SK-N-MC (cell line): ENCODE measurements at regions not wholly inside any gene's neighbourhood (a gene's known extent, or its start where the extent isn't known, plus 50 kb on each side); places are given as distances from the start of the nearest gene placed in this dataset.

Experiments used
- FOXP2 ChIP-seq: optimal IDR thresholded peaks from 2 replicates; pipeline ENCODE3; 2011; ENCODE audit warnings: mild to moderate bottlenecking, moderate library complexity; ENCODE audit not compliant: insufficient read depth; ENCODE audit errors: extremely low read length, control extremely low read depth
- POLR2AphosphoS5 ChIP-seq: IDR thresholded peaks from 2 replicates; pipeline ENCODE4 v1.6.1; 2012; ENCODE audit warnings: mild to moderate bottlenecking, low read depth, low read length, borderline replicate concordance

- no peak for TF ChIP-seq POLR2AphosphoS5
- TF ChIP-seq FOXP2: no peak
Measured at GRCh38 chr18:57853133-57853532, 50.0 kb upstream of the ATP8B1 start.
